Endodermal cell (in vitro differentiated cells): ENCODE measurements at regions not wholly inside any gene's neighbourhood (a gene's known extent, or its start where the extent isn't known, plus 50 kb on each side); places are given as distances from the start of the nearest gene placed in this dataset.

Experiments used
- DNase-seq: peaks from one replicate; pipeline ENCODE4 v3.0.0-alpha.2; 2017
- H3K27ac ChIP-seq: 2 replicates; pipeline ENCODE4 v1.5.1; 2013; ENCODE audit warnings: mild to moderate bottlenecking, low read depth, low read length, moderate library complexity
- H3K27me3 ChIP-seq: 2 replicates; pipeline ENCODE4 v1.6.1; 2013; ENCODE audit warnings: mild to moderate bottlenecking, low read length, moderate library complexity; ENCODE audit not compliant: insufficient read depth, control insufficient read depth, poor library complexity, severe bottlenecking
- H3K36me3 ChIP-seq: 2 replicates; pipeline ENCODE4 v1.7.0; 2013; ENCODE audit warnings: mild to moderate bottlenecking, low read length, moderate library complexity; ENCODE audit not compliant: control insufficient read depth, insufficient read depth
- H3K4me1 ChIP-seq: one replicate; pipeline ENCODE4 v1.7.0; 2013; ENCODE audit warnings: low read length; ENCODE audit not compliant: control insufficient read depth, insufficient read depth
- H3K4me3 ChIP-seq: 2 replicates; pipeline ENCODE4 v1.5.1; 2013; ENCODE audit warnings: mild to moderate bottlenecking, low read length, moderate library complexity
- H3K9ac ChIP-seq: 2 replicates; pipeline ENCODE4 v1.6.1; 2013; ENCODE audit warnings: mild to moderate bottlenecking, low read length, moderate library complexity; ENCODE audit not compliant: poor library complexity, severe bottlenecking; ENCODE audit errors: extremely low read depth
- H3K9me3 ChIP-seq: 2 replicates; pipeline ENCODE4 v1.6.1; 2013; ENCODE audit warnings: mild to moderate bottlenecking, low read length, moderate library complexity; ENCODE audit not compliant: control insufficient read depth
- H3K27ac Mint-ChIP-seq: 2 replicates; pipeline ENCODE4 v1.8.0; 2020; ENCODE audit warnings: mixed read lengths
- H3K27me3 Mint-ChIP-seq: 2 replicates; pipeline ENCODE4 v1.8.0; 2021; ENCODE audit warnings: mild to moderate bottlenecking, mixed read lengths; ENCODE audit not compliant: insufficient read depth
- H3K36me3 Mint-ChIP-seq: 2 replicates; pipeline ENCODE4 v1.8.0; 2020; ENCODE audit warnings: low read depth, mixed read lengths
- H3K4me1 Mint-ChIP-seq: 2 replicates; pipeline ENCODE4 v1.8.0; 2020; ENCODE audit warnings: mixed read lengths
- H3K4me3 Mint-ChIP-seq: 2 replicates; pipeline ENCODE4 v1.8.0; 2020; ENCODE audit warnings: mild to moderate bottlenecking, moderate library complexity, mixed read lengths
- H3K9me3 Mint-ChIP-seq: 2 replicates; pipeline ENCODE4 v1.8.0; 2020; ENCODE audit warnings: mild to moderate bottlenecking, mixed read lengths
- WGBS, 2 experiments: methylation state at CpG; one replicate each; pipeline versions ENCODE4 v1.1.5 to v1.1.7; 2013; ENCODE audit warnings: missing lambda C conversion rate in 2 of 2, mixed read lengths in 1 of 2; ENCODE audit not compliant: insufficient coverage in 1 of 2, insufficient read length in 1 of 2; 5-methylcytosine and 5-hydroxymethylcytosine counted together
- TF ChIP-seq, protein P1 (sequence below): fragments of 200-600 bp; sonication (generic); conservative IDR thresholded peaks from 2 replicates; pipeline ENCODE4 v1.5.0; 2021; ENCODE audit warnings: antibody characterized with exemption, mild to moderate bottlenecking

GRCh38 chr9:86676396-86676795 is 270.9 kb downstream of the GAS1 start:
- Mint-ChIP-seq H3K4me3 (no peak overlapping the region), H3K9me3 (no peaks in the 10 kb centered on the region), H3K27me3 (no peaks in the 10 kb centered on the region), H3K27ac (no peak overlapping the region), H3K36me3 (no peaks in the 10 kb centered on the region), H3K4me1 (no peaks in the 10 kb centered on the region)
- Histone ChIP-seq H3K4me1 (no peaks in the 10 kb centered on the region), H3K27me3 (no peaks in the 10 kb centered on the region), H3K27ac (no peak overlapping the region), H3K9ac (no peak overlapping the region), H3K4me3 (no peak overlapping the region), H3K9me3 (no peaks in the 10 kb centered on the region), H3K36me3 (no peaks in the 10 kb centered on the region)
- no peak for DNase-seq
- TF ChIP-seq, protein P1, sequence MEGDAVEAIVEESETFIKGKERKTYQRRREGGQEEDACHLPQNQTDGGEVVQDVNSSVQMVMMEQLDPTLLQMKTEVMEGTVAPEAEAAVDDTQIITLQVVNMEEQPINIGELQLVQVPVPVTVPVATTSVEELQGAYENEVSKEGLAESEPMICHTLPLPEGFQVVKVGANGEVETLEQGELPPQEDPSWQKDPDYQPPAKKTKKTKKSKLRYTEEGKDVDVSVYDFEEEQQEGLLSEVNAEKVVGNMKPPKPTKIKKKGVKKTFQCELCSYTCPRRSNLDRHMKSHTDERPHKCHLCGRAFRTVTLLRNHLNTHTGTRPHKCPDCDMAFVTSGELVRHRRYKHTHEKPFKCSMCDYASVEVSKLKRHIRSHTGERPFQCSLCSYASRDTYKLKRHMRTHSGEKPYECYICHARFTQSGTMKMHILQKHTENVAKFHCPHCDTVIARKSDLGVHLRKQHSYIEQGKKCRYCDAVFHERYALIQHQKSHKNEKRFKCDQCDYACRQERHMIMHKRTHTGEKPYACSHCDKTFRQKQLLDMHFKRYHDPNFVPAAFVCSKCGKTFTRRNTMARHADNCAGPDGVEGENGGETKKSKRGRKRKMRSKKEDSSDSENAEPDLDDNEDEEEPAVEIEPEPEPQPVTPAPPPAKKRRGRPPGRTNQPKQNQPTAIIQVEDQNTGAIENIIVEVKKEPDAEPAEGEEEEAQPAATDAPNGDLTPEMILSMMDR, result no peak
- WGBS, 2 experiments, result 60 to 86% methylated on average over 1 to 2 of the region's 2 CpGs

DNA sequence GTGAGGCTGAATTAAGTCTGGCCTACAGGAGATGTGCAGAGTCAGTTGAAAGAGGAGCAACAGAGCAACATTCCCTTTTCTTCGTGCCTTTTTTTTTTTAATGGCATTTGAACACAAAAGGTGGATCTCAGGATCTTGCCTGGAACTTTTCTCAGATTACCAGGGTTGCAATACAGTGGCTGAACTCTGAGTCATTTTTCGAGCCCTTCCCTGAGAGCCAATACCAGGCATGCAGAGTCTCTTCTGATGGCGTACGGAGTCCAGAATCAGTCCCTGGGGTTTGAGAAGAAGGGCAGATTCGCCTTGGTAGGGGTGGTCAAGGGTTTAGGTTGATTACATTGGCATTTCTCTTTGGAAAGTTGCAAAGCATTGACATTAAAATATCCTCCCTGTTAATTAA is 271.5 kb downstream of the GAS1 start:
- TF ChIP-seq, protein P1, result no peak
- H3K36me3 ChIP-seq, result no peaks in the 10 kb centered on the region
- H3K9me3 Mint-ChIP-seq, result peaks cover 1% of the 10 kb centered on the region
- no peaks in the 10 kb centered on the region for H3K27me3 ChIP-seq
- no peak overlapping the region for H3K4me3 Mint-ChIP-seq
- no peak for DNase-seq
- no peaks in the 10 kb centered on the region for H3K4me1 ChIP-seq
- H3K9me3 ChIP-seq, result peaks cover 4% of the 10 kb centered on the region
- 89 to 92% methylated on average over 2 to 5 of the region's 5 CpGs for WGBS, 2 experiments
- no peak overlapping the region for H3K9ac ChIP-seq
- no peak overlapping the region for H3K27ac ChIP-seq
- no peaks in the 10 kb centered on the region for H3K27me3 Mint-ChIP-seq
- no peaks in the 10 kb centered on the region for H3K4me1 Mint-ChIP-seq
- no peaks in the 10 kb centered on the region for H3K36me3 Mint-ChIP-seq
- no peak overlapping the region for H3K27ac Mint-ChIP-seq
- no peak overlapping the region for H3K4me3 ChIP-seq

GRCh38 chr9:86674487-86674886 is 272.8 kb downstream of the GAS1 start:
- Histone ChIP-seq H3K27ac (no peak overlapping the region), H3K27me3 (no peaks in the 10 kb centered on the region), H3K9me3 (peaks cover 10% of the 10 kb centered on the region), H3K4me3 (no peak overlapping the region), H3K9ac (no peak overlapping the region), H3K36me3 (no peaks in the 10 kb centered on the region), H3K4me1 (no peaks in the 10 kb centered on the region)
- no peak overlapping the region for H3K27ac Mint-ChIP-seq
- no peak overlapping the region for H3K4me3 Mint-ChIP-seq
- H3K9me3 Mint-ChIP-seq, result peaks cover 8% of the 10 kb centered on the region
- TF ChIP-seq, protein P1, result no peak
- no peaks in the 10 kb centered on the region for H3K27me3 Mint-ChIP-seq
- WGBS, 2 experiments, result 88% methylated on average over 1 to 2 of the region's 2 CpGs
- H3K36me3 Mint-ChIP-seq, result no peaks in the 10 kb centered on the region
- no peaks in the 10 kb centered on the region for H3K4me1 Mint-ChIP-seq
- DNase-seq, result no peak
